GM19455 (cell line): ENCODE measurements at regions not wholly inside any gene's neighbourhood (a gene's known extent, or its start where the extent isn't known, plus 50 kb on each side); places are given as distances from the start of the nearest gene placed in this dataset.

Source experiments
- ATAC-seq: cut with Tn5 transposase; IDR thresholded peaks from one replicate; pipeline ENCODE4 v1.9.1; 2021; ENCODE audit not compliant: unreplicated experiment

DNA sequence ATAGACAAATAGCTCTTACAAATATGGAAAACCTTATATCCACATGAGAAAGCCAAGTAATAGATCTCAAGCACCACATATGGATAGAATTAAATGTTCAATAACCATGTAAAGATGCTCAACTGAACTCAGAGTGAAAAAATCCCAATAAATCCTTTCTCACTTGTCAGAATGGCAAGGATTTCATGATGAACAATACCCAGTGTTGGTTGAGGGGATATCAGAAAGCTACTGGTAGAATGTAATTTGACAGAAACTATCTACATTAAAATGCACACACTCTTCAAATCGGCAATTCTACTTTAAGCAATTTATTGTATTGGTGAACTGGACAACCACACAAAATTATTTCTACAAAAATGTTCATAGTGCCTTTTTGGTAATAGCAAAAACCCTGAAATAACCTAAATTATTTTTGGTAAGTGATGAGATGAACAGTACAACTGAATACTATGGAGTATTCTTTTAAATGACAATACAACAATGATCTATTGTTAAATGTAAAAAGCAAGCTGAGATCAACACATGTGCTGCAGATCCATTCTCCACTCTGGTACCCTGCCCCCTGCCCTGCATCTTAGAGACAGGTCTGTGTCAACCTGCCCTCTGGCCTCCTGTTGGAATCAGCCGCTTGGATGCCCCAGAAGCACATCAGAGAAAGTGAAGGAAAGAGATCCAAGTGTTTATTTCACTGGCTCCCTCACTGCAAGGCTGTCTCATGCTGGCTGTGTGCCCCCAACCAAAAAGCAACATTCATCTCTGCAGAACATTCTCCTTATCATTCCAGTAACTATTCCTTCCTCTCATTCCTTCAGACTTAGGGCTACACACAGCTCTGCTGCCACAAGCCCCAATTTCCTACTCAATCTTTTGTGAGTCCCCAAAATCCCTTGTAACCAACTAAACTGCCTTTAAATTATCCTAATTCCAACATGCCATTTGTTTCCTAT is 442.5 kb downstream of the LRATD1 start:
- ATAC-seq = no peak

DNA sequence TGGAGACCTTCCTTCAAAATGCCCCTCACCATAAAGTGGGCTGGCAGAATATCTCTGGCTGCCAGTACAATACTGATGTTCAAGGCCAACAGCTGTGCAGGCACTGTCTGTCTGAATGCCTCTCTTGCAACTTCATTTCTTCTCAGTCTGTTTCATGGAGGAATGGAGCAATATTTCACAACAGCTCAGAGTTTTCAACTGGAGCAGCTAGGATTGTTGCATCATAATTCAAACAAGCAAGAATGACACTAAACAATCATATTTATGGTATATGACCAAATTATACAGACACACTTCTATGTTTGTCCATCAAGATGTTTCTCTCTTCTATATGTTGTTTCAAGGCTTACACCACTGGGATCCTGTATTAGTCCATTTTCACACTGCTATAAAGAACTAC is 444.2 kb downstream of the LRATD1 start:
- no peak for ATAC-seq

DNA sequence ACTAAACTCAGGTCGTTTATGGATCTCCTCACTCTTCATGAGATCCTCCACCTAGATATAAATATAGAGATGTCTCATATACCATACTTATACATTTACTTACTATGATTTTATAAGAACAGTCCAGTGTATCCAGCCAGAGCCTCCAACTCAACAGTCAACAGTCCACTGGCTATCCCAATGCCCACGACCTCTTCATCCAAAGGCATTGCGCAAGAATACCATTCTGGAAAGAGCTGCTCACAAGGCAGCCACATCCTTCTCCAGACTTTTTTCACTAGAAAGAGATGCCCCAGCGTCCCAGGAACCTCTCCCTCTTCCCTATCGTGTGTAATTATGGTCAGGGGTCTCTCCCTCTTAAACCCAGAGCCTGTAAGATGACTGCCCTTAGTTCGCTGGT is 448.8 kb downstream of the LRATD1 start:
- no peak for ATAC-seq

DNA sequence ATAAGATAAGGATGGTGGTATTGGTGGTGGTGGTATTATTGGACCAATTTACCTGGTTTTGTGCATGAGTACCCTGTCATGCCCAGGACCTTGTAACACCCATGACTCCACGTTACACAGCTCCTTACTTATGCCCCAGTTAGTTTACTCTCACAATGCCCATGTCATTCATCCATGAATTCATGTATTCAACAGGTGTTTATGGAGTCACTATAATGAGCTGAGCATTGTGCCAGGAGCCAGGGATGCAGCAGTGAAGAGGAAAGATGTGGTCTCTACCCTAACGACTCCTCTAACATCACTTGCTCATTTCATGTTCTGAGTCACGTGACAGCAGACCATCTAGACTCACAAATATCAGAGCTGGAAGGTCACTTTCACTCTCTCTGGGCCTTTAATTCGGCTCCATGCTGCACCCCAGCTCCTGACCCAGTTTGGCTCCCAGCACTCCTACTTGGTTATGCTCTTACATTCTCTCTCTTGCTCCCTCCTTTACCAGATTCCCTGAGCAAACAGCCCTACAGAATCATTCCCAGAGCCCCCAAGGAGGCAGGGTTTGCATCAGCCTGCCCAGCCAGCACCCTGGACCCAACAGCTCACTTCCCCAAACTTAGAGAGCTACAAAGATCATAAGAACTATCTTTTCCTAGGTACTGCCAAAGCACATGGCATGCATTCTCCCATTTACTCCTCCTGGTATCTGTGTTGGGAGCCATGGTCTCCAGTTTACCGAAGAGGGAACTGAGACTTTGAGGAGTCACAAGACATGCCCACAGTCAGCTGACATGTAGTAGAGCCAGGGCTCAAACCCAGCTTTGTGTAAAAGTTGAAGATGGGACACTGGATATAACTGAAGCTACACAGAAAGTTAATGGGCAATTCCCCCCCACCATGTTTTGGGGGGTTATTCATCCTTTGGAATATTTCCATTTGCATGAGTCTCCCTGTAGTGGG is 449.9 kb downstream of the LRATD1 start:
- no peak for ATAC-seq

DNA sequence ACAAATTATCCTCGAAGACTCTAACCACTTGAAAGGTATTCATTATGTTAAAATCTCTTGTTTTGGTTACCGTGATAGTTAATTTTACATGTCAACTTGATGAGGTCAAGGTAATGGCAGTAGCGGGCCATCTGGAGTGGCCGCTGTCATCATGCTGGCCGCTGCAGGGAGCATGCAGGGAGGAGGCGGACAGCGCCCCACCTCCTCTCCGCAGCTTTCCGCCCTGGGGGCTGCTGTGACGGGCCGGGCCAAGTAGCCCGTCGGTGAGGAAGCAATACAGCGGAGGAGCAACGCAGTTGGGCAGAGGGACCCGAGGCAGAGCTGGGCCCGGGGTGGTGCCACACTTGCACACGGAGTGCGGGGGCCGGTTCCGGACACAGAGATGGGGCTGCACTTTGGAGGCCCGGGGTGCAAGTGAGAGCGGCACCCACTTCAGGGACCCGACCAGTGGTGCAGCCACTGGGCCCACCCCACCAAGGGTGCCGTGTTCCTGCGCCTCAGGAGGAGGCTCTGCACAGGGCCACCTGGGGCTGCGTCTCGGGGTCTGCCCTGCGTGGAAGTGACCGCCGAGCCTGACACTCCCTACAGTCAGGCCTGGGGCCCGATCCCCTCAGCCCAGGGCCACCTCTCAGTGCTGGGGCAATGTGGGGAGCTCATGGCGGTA is 452.4 kb downstream of the LRATD1 start:
- no peak for ATAC-seq

DNA sequence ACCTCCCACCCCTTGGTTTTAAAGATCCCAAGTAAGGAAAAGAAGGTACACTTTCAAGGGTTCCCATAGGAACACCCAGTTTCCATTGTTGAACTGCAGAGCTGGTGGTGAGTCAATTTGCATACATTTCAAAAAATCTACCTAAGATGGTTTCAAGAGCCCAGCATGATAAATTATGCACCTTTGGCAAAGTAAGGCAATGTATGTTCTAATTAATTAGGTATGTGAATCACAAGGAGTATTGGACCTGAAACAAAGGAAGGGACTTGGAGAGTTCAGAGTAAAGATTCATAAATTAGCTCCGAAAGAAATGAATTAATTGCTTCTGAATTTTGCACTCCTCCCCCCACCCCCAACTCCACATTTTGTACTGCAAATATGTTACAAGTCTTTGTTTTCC is 459.7 kb downstream of the LRATD1 start:
- no peak for ATAC-seq

DNA sequence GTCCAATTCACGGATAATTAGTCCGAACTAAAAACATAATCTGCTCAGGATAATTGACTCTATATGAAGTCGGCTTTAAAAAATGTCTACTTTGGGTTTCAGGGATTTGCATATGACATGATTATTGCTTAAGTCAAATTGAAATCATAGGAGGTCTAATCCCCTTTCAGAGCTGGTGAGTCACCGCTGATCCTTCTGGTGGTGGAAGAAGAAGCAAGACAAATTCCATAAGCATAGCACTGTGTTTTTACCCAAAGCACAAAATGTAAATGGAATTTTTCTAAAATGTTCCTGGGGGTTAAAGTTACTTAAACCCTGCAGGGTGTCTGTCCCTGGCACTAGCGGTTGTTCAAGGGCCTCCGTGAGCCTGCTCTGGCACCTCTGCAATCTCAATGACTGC is 460.2 kb downstream of the LRATD1 start:
- ATAC-seq = no peak

DNA sequence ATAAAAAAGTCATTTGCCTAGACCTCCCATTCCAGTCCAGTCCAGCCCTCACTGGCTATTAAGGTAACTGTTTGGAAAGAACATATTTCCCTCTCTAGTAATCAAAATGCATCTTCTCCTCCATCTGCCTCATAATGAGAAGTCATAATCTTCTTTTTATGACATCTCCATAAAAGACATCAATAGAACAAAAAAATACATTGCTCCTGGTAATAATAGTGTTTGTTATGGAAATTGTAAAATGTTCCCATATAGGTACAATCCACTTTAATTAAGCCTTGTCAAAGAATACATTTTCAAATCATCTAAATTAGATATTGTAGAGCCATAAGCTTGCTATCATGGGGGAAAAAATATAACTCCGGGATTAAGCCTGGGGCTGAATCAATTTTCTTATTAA is 461.6 kb downstream of the LRATD1 start:
- ATAC-seq = no peak

DNA sequence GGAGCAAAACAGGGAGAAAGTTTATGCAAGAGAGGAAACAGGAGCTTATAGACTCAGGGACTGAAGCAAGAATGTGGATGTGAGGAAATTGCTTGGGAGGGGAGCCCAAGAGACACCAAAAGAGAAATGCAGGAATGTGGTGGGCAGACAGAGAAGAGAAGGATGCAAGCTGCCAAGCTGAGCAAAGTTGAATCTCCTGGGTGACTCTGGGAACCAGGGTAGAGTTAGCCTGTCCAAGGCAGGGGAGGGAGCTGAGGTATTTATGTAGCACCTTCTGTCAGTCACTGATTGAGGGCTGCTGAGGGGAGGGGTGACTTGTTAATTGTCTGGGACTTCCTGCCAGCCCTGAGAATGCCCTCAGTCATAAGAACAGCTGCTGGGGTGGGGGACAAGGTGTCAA is 464.3 kb downstream of the NBAS start:
- no peak for ATAC-seq

DNA sequence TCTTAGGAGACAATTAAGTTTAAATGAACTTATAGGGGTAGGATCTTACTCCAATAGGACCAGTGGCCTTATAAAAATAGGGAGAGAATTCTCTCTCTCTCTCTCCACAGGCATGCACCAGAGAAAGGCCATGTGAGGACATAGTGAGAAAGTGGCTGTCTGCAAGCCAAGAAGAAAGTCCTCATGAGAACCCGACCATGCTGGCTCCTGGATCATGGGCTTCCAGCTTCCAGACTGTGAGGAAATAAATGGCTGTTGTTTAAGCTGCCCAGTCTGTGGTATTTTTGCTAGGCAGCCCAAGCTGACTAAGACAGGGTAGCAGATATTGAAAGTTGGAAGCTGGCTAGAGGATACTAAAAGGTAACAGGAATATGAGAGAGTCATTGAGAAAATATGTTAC is 454.0 kb downstream of the NBAS start:
- no peak for ATAC-seq

DNA sequence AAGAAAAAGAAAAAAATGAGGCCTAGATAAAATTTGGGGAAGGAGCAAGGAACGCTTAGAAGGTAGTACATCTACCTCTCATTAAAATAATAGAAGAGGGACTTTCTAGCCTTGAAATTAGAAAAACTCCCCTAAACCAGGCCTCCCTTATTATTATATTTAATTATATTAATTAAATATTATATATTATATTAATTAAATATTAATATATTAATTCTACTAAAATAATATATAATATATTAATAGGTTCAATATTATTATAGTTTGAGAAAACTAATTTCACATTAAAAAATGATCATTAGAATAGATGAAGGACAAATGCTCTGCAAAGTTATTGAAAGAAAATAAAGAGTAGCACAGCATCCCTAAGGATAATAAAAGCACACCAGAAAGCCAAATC is 449.4 kb downstream of the NBAS start:
- no peak for ATAC-seq

DNA sequence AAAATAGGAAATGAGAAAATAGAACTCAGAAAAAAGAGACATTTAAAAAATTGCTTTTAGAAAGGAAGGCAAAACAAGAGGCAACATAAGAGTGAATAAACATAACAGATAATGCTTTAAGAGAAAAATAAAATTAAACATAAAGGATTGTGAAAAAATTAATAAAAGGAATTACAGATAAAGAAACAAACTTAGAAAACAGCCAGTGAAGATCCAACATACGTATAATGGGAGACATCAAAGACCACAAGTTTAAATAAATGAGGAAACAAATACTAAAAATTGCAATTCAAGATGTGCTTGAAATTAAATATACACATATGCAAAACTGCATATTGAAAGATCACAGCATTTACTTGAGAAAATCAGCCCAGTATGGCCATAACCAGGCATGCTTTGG is 448.9 kb downstream of the NBAS start:
- no peak for ATAC-seq

DNA sequence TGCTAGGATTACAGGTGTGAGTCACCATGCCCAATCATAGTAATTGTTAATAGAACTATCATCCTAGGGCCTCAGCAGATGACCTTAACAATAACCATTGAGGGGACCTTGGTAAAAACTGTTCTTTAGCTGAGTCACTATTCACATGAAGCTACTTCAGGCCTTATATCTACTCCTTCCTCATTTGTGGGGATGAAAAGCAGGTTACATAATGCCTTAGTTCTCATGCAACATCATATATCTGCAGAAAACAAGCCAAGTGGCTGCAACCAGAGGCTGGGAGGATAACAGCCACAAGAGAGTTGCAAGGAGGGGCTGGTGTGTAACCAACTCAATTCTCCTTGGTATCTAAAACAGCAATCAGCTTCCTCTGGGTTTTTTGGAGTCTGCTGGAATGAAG is 445.4 kb downstream of the NBAS start:
- ATAC-seq = no peak

DNA sequence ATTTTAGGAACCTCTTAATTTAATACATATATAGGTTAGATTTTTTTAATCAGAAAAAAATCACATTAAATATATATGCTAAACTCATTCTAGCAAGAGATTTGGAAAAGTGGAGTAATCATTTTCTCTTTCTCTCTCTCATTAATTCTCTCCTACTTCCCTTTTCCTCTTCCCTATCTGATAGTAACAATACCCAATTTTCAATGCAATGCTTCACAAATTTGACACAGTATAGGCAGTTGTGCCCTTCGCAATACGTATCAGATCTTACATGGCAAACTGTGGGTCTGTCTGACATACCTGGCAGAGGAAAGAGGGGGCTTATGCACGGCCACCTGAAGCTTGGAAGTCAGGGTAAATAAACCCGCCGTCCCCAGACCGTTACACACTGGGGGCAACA is 444.3 kb downstream of the NBAS start:
- no peak for ATAC-seq
